Panc1 (cell line): ENCODE measurements at regions not wholly inside any gene's neighbourhood (a gene's known extent, or its start where the extent isn't known, plus 50 kb on each side); places are given as distances from the start of the nearest gene placed in this dataset.

Source experiments
- ATAC-seq: fragments of 200-7000 bp; cut with Tn5 transposase; 2 replicates; pipeline ENCODE4 v1.9.1; 2020; ENCODE audit warnings: mild to moderate bottlenecking, moderate library complexity
- BruUV-seq: library from RNA; stranded (reverse); fragments of 400-500 nt; replicated peaks from 2 replicates; lab custom pipeline; 2021; lab: Mats Ljungman, UMichigan
- CTCF ChIA-PET: fragments of 300-600 bp; sonication (Branson Sonifier 250); formaldehyde crosslinking; loops from one replicate; lab custom pipeline; 2022; ENCODE audit warnings: antibody characterized with exemption; lab: Charles Lee
- POLR2A ChIA-PET: fragments of 300-600 bp; sonication (Branson Sonifier 250); formaldehyde crosslinking; loops from one replicate; lab custom pipeline; 2022; ENCODE audit warnings: antibody characterized with exemption; lab: Charles Lee
- DNase-seq: peaks from one replicate; pipeline ENCODE4 v3.0.0-alpha.2; 2010; ENCODE audit warnings: low read depth, low spot score
- H3K27ac ChIP-seq: 2 replicates; pipeline ENCODE4 v1.5.1; 2011; ENCODE audit warnings: mild to moderate bottlenecking, low read length, inconsistent platforms
- H3K27me3 ChIP-seq: fragments of 200-500 bp; sonication (Bioruptor generic); 2 replicates; pipeline ENCODE4 v1.6.0; 2014; ENCODE audit warnings: low read length, inconsistent platforms; ENCODE audit not compliant: control insufficient read depth, insufficient read depth
- H3K36me3 ChIP-seq: fragments of 200-500 bp; sonication (Bioruptor generic); 2 replicates; pipeline ENCODE4 v1.5.1; 2014; ENCODE audit warnings: inconsistent platforms, mild to moderate bottlenecking, low read length, moderate library complexity; ENCODE audit not compliant: control insufficient read depth, insufficient read depth
- H3K4me1 ChIP-seq: 2 replicates; pipeline ENCODE4 v1.5.1; 2011; ENCODE audit warnings: inconsistent platforms, mild to moderate bottlenecking, low read length, moderate library complexity; ENCODE audit not compliant: control insufficient read depth, insufficient read depth
- H3K4me3 ChIP-seq, 2 experiments: 2 replicates each; pipeline ENCODE4 v1.5.1; 2011 to 2012; ENCODE audit warnings: low read depth in 2 of 2, low read length in 2 of 2, mild to moderate bottlenecking in 2 of 2, inconsistent platforms in 1 of 2, moderate library complexity in 1 of 2
- H3K9me3 ChIP-seq: fragments of 200-500 bp; sonication (Bioruptor generic); 2 replicates; pipeline ENCODE4 v1.5.1; 2014; ENCODE audit warnings: low read depth, mild to moderate bottlenecking, inconsistent platforms, low read length, moderate library complexity; ENCODE audit not compliant: control insufficient read depth, insufficient read depth
- CTCF ChIP-seq: fragments of 450-650 bp; IDR thresholded peaks from 2 replicates; pipeline ENCODE4 v1.5.1; 2017; ENCODE audit warnings: mild to moderate bottlenecking
- POLR2AphosphoS5 ChIP-seq: IDR thresholded peaks from 2 replicates; pipeline ENCODE4 v1.6.1; 2012; ENCODE audit warnings: mild to moderate bottlenecking, low read depth, low read length, moderate library complexity
- REST ChIP-seq, 2 experiments: IDR thresholded peaks; 2 replicates each; pipeline ENCODE4 v1.6.1; 2011 to 2012; ENCODE audit warnings: low read depth in 2 of 2, control low read depth in 1 of 2, low read length in 1 of 2, mild to moderate bottlenecking in 1 of 2, moderate library complexity in 1 of 2; ENCODE audit not compliant: insufficient read depth in 1 of 2
- SIN3A ChIP-seq: IDR thresholded peaks from 2 replicates; pipeline ENCODE4 v1.6.1; 2012; ENCODE audit warnings: low read depth, mild to moderate bottlenecking, low read length, moderate library complexity, borderline replicate concordance; ENCODE audit not compliant: insufficient read depth
- TCF7L2 ChIP-seq: IDR thresholded peaks from 2 replicates; pipeline ENCODE4 v1.6.1; 2011; ENCODE audit warnings: mild to moderate bottlenecking, low read depth, low read length, inconsistent platforms
- in situ Hi-C: cut with HindIII; loops from 2 replicates; pipeline ENCODE4 v1.10.0; 2016; ENCODE audit warnings: low sequenced_read_pairs, low pct_unique_long_range_greater_than_20kb
- intact Hi-C: fragments of 100-400 bp; cut with micrococcal nuclease; formaldehyde crosslinking; loops from one replicate; pipeline ENCODE4 v1.10.0; 2022; ENCODE audit not compliant: unreplicated experiment

- POLR2A ChIA-PET: no interaction called here
Measured at GRCh38 chr3:127095774-127096173, 97.2 kb upstream of the PRR23E start.

GRCh38 chr3:127096256-127097071 lies 96.5 kb upstream of the PRR23E start:
- DNase-seq (no peak), ATAC-seq (no peak)
- H3K27ac ChIP-seq: no peak overlapping the region
- TF ChIP-seq CTCF: no peak
- no peak for TF ChIP-seq POLR2AphosphoS5
- no peak for TF ChIP-seq SIN3A
- TF ChIP-seq REST (IDR thresholded peaks at IDR 0.05; ENCODE audit: insufficient read depth in 1 of 2, low read depth in 2 of 2, low read length in 1 of 2): no peak
- TF ChIP-seq TCF7L2: no peak
- intact Hi-C loops: no loop called here
- BruUV-seq: no TSS peak
- no peak overlapping the region for H3K4me3 ChIP-seq
- ChIA-PET CTCF (no interaction called here), POLR2A (interaction anchor here (0.6 kb wide), 1 partner anchor 806 kb away, joined by 5 read pairs; no protein-coding TSS in a partner anchor)
- no peaks in the 10 kb centered on the region for H3K9me3 ChIP-seq
- H3K36me3 ChIP-seq: no peaks in the 10 kb centered on the region
- in situ Hi-C loops: no loop called here
- H3K4me1 ChIP-seq: no peaks in the 10 kb centered on the region
- H3K27me3 ChIP-seq: peaks cover 4% of the 10 kb centered on the region; the same call in 1 of the 2 replicates

More at GRCh38 chr3:127095774-127096173, 97.2 kb upstream of the PRR23E start:
- no peaks in the 10 kb centered on the region for H3K36me3 ChIP-seq
- no TSS peak for BruUV-seq
- no peak for ATAC-seq
- CTCF ChIA-PET: no interaction called here
- H3K4me1 ChIP-seq: no peaks in the 10 kb centered on the region
- H3K9me3 ChIP-seq: no peaks in the 10 kb centered on the region
- H3K27ac ChIP-seq: no peak overlapping the region
- in situ Hi-C loops: no loop called here
- intact Hi-C loops: no loop called here
- H3K4me3 ChIP-seq: no peak overlapping the region
- H3K27me3 ChIP-seq: peaks cover 4% of the 10 kb centered on the region; the same call in 1 of the 2 replicates
- TF ChIP-seq TCF7L2: no peak
- no peak for TF ChIP-seq SIN3A
- no peak for TF ChIP-seq REST (IDR thresholded peaks at IDR 0.05; ENCODE audit: insufficient read depth in 1 of 2, low read depth in 2 of 2, low read length in 1 of 2)
- no peak for TF ChIP-seq POLR2AphosphoS5
- no peak for DNase-seq
